ENCODE measurements at regions not wholly inside any gene's neighbourhood (a gene's known extent, or its start where the extent isn't known, plus 50 kb on each side); places are given as distances from the start of the nearest gene placed in this dataset.
"Not testable (repeated sequence)": the region's sequence is repeated elsewhere in the genome, so short reads cannot be mapped to it uniquely, and the experiment has no call there.

GRCh38 chr6:164962805-164963204, 346.6 kb downstream of the C6orf118 start:
- Mint-ChIP-seq H3K27ac (ENCODE audit: unreplicated experiment) (no peak overlapping the region), H3K9me3 (ENCODE audit: low read depth) (peaks cover 13% of the 10 kb centered on the region), H3K4me3 (ENCODE audit: unreplicated experiment) (no peak overlapping the region), H3K36me3 (ENCODE audit: low read depth) (no peaks in the 10 kb centered on the region), H3K27me3 (ENCODE audit: low read depth) (no peaks in the 10 kb centered on the region), H3K4me1 (ENCODE audit: low read depth) (no peaks in the 10 kb centered on the region)
- DNase-seq (ENCODE audit: low spot score): no peak
- no peak for TF ChIP-seq CTCF (IDR thresholded peaks at IDR 0.05)

- H3K36me3 Mint-ChIP-seq (ENCODE audit: low read depth): no peaks in the 10 kb centered on the region
- no peaks in the 10 kb centered on the region for H3K4me1 Mint-ChIP-seq (ENCODE audit: low read depth)
- H3K9me3 Mint-ChIP-seq (ENCODE audit: low read depth): peaks cover 12% of the 10 kb centered on the region
- no peaks in the 10 kb centered on the region for H3K27me3 Mint-ChIP-seq (ENCODE audit: low read depth)
- no peak for DNase-seq (ENCODE audit: low spot score)
- no peak for TF ChIP-seq CTCF (IDR thresholded peaks at IDR 0.05)
- no peak overlapping the region for H3K4me3 Mint-ChIP-seq (ENCODE audit: unreplicated experiment)
- no peak overlapping the region for H3K27ac Mint-ChIP-seq (ENCODE audit: unreplicated experiment)
These were observed 362.2 kb downstream of the C6orf118 start for GRCh38 chr6:164947164-164947563.

GRCh38 chr6:164942271-164942670, 367.1 kb downstream of the C6orf118 start:
- no peak overlapping the region for H3K4me3 Mint-ChIP-seq (ENCODE audit: unreplicated experiment)

GRCh38 chr6:164933238-164933794, 376.1 kb downstream of the C6orf118 start:
- H3K4me1 Mint-ChIP-seq (ENCODE audit: low read depth); H3K36me3 Mint-ChIP-seq (ENCODE audit: low read depth); H3K9me3 Mint-ChIP-seq (ENCODE audit: low read depth); H3K27me3 Mint-ChIP-seq (ENCODE audit: low read depth); DNase-seq (ENCODE audit: low spot score); H3K4me3 Mint-ChIP-seq (ENCODE audit: unreplicated experiment); H3K27ac Mint-ChIP-seq (ENCODE audit: unreplicated experiment): not testable (repeated sequence)

More at GRCh38 chr6:164942271-164942670, 367.1 kb downstream of the C6orf118 start:
- TF ChIP-seq CTCF (IDR thresholded peaks at IDR 0.05): no peak
- no peak for DNase-seq (ENCODE audit: low spot score)
- Mint-ChIP-seq H3K4me1 (ENCODE audit: low read depth) (no peaks in the 10 kb centered on the region), H3K36me3 (ENCODE audit: low read depth) (peaks cover 2% of the 10 kb centered on the region), H3K27ac (ENCODE audit: unreplicated experiment) (no peak overlapping the region), H3K9me3 (ENCODE audit: low read depth) (peaks cover 24% of the 10 kb centered on the region), H3K27me3 (ENCODE audit: low read depth) (peaks cover 2% of the 10 kb centered on the region)

- no peaks in the 10 kb centered on the region for H3K36me3 Mint-ChIP-seq (ENCODE audit: low read depth)
- H3K4me1 Mint-ChIP-seq (ENCODE audit: low read depth): no peaks in the 10 kb centered on the region
- no peaks in the 10 kb centered on the region for H3K9me3 Mint-ChIP-seq (ENCODE audit: low read depth)
- no peak overlapping the region for H3K4me3 Mint-ChIP-seq (ENCODE audit: unreplicated experiment)
- TF ChIP-seq CTCF (IDR thresholded peaks at IDR 0.05): no peak
- no peak for DNase-seq (ENCODE audit: low spot score)
- H3K27me3 Mint-ChIP-seq (ENCODE audit: low read depth): no peaks in the 10 kb centered on the region
- H3K27ac Mint-ChIP-seq (ENCODE audit: unreplicated experiment): no peak overlapping the region
These were observed 379.9 kb downstream of the C6orf118 start for GRCh38 chr6:164929408-164929977.
